OCI-LY1 (cell line): ENCODE measurements at regions not wholly inside any gene's neighbourhood (a gene's known extent, or its start where the extent isn't known, plus 50 kb on each side); places are given as distances from the start of the nearest gene placed in this dataset.

Experiments used
- EZH2 ChIP-seq: fragments of 200-600 bp; sonication (generic), shearing (Covaris generic); IDR thresholded peaks from 2 replicates; pipeline ENCODE4 v1.8.0; 2017; ENCODE audit warnings: borderline replicate concordance, mixed run types, mild to moderate bottlenecking, antibody characterized with exemption, low read length, moderate library complexity, mixed read lengths
- TF ChIP-seq, protein P1 (sequence below): fragments of 200-600 bp; sonication (generic), shearing (Covaris generic); IDR thresholded peaks from 2 replicates; pipeline ENCODE4 v1.5.1; 2017; ENCODE audit warnings: mild to moderate bottlenecking, antibody characterized with exemption, low read length, moderate library complexity, mixed read lengths

DNA sequence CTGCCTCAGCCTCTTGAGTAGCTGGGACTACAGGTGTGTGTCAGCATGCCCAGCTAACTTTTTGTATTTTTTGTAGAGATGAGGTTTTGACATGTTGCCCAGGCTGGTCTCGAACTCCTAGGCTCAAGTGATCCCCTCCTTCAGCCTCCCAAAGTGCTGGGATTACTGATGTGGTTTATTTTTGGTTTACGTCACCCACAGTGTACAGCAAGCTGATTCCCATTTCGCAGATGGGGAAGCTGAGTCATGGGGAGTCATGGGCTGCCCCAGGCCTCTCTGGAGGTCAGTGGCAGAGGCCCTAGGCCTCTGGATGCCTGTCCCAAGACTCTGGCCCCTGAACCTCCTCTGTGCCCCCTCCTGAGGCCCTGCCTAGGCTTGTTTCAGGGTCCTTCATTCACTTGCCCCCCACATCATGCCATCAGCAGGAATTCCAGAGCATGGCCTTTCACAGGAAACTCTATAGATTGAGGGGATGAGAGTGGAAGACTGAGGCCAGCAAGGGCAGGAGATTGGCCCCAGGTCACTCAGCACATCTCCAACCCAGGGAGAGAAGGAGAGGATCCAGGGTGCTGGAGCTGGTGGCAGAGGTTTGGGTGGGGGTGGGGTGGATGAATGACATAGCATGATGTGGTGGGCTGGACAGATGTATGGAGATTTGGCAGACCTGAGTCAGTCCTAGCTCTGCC, 266.0 kb downstream of the PTPRU start:
- TF ChIP-seq EZH2 = no peak
- TF ChIP-seq, protein P1, sequence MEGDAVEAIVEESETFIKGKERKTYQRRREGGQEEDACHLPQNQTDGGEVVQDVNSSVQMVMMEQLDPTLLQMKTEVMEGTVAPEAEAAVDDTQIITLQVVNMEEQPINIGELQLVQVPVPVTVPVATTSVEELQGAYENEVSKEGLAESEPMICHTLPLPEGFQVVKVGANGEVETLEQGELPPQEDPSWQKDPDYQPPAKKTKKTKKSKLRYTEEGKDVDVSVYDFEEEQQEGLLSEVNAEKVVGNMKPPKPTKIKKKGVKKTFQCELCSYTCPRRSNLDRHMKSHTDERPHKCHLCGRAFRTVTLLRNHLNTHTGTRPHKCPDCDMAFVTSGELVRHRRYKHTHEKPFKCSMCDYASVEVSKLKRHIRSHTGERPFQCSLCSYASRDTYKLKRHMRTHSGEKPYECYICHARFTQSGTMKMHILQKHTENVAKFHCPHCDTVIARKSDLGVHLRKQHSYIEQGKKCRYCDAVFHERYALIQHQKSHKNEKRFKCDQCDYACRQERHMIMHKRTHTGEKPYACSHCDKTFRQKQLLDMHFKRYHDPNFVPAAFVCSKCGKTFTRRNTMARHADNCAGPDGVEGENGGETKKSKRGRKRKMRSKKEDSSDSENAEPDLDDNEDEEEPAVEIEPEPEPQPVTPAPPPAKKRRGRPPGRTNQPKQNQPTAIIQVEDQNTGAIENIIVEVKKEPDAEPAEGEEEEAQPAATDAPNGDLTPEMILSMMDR = no peak
